HepG2 (cell line): ENCODE measurements at regions not wholly inside any gene's neighbourhood (a gene's known extent, or its start where the extent isn't known, plus 50 kb on each side); places are given as distances from the start of the nearest gene placed in this dataset.

ENCODE experiments used
- HDAC2 ChIP-seq: sonication (generic); formaldehyde crosslinking; IDR thresholded peaks from 2 replicates; pipeline ENCODE4 v1.4.0; 2020; ENCODE audit warnings: missing genetic modification reagents
- HES4 ChIP-seq: sonication (generic); formaldehyde crosslinking; IDR thresholded peaks from 2 replicates; pipeline ENCODE4 v1.9.0; 2021; ENCODE audit warnings: mild to moderate bottlenecking, missing genetic modification reagents, borderline replicate concordance
- MAZ ChIP-seq, 2 experiments: sonication (generic) in 1 of 2; formaldehyde crosslinking in 1 of 2; IDR thresholded peaks; 2 replicates each; pipeline versions ENCODE4 v1.5.0 to v1.6.1; 2012 to 2020; ENCODE audit warnings: low read depth in 2 of 2, mild to moderate bottlenecking in 2 of 2, borderline replicate concordance in 1 of 2, improper control_type of control experiment in 1 of 2, low read length in 1 of 2, missing genetic modification reagents in 1 of 2, moderate library complexity in 1 of 2
- NCOR1 ChIP-seq: fragments of 200-600 bp; sonication (generic); IDR thresholded peaks from 2 replicates; pipeline ENCODE4 v1.7.0; 2017; ENCODE audit warnings: antibody characterized with exemption, low read length, borderline replicate concordance
- RELA ChIP-seq: sonication (generic); formaldehyde crosslinking; IDR thresholded peaks from 2 replicates; pipeline ENCODE4 v1.4.0; 2020; ENCODE audit warnings: missing genetic modification reagents
- SMAD3 ChIP-seq: sonication (generic); formaldehyde crosslinking; IDR thresholded peaks from 2 replicates; pipeline ENCODE4 v1.4.0; 2020; ENCODE audit warnings: missing genetic modification reagents
- ZBTB42 ChIP-seq: sonication (generic); formaldehyde crosslinking; IDR thresholded peaks from 2 replicates; pipeline ENCODE4 v1.5.0; 2020; ENCODE audit warnings: mild to moderate bottlenecking, missing genetic modification reagents
- ZFP1 ChIP-seq: IDR thresholded peaks from 2 replicates; pipeline ENCODE4 v1.6.1; 2016
- ZNF484 ChIP-seq: sonication (generic); formaldehyde crosslinking; IDR thresholded peaks from 2 replicates; pipeline ENCODE4 v1.5.1; 2020; ENCODE audit warnings: mild to moderate bottlenecking, low read depth, missing genetic modification reagents, borderline replicate concordance
- ZNF720 ChIP-seq: sonication (generic); formaldehyde crosslinking; IDR thresholded peaks from 2 replicates; pipeline ENCODE4 v1.4.0; 2020; ENCODE audit warnings: missing genetic modification reagents
- TF ChIP-seq, protein P1 (sequence below): IDR thresholded peaks from 2 replicates; pipeline ENCODE4 v1.6.1; 2016
- TF ChIP-seq, protein P2 (sequence below): sonication (generic); formaldehyde crosslinking; IDR thresholded peaks from 2 replicates; pipeline ENCODE4 v1.4.0; 2020; ENCODE audit warnings: missing genetic modification reagents, mild to moderate bottlenecking, borderline replicate concordance
- TF ChIP-seq, protein P3 (sequence below): sonication (generic); formaldehyde crosslinking; IDR thresholded peaks from 2 replicates; pipeline ENCODE4 v1.5.0; 2020; ENCODE audit warnings: missing genetic modification reagents
- TF ChIP-seq, protein P4 (sequence below): sonication (generic); formaldehyde crosslinking; IDR thresholded peaks from 2 replicates; pipeline ENCODE4 v1.5.0; 2020; ENCODE audit warnings: mild to moderate bottlenecking, missing genetic modification reagents, moderate library complexity

DNA sequence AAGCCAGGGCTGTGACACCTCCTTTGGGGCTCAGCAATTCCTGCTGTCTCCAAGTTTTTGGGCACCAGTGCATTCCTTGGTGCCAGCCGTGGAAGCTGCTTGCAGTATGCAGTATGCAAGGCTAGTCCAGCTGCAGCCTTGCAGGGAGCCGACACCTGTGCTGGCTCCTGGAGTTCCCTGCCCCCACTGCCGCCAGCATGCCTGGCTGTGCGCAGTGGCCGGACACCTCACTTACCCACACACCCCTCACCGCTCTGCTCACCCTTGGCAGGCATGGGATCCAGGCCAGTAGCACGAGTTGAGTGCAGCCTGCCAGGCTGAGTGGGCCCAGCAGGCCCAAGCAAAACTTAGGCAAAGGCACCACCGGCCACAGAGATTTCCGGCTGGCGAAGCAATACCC, 77.4 kb downstream of the SAMD9 start:
- TF ChIP-seq SMAD3 (CRISPR knock-in tag): no peak
- TF ChIP-seq, protein P1, sequence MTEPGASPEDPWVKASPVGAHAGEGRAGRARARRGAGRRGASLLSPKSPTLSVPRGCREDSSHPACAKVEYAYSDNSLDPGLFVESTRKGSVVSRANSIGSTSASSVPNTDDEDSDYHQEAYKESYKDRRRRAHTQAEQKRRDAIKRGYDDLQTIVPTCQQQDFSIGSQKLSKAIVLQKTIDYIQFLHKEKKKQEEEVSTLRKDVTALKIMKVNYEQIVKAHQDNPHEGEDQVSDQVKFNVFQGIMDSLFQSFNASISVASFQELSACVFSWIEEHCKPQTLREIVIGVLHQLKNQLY: no peak
- TF ChIP-seq ZBTB42 (CRISPR knock-in tag): no peak
- no peak for TF ChIP-seq ZFP1 (CRISPR knock-in tag)
- no peak for TF ChIP-seq HDAC2 (CRISPR knock-in tag)
- TF ChIP-seq ZNF720 (CRISPR knock-in tag): no peak
- TF ChIP-seq, protein P2, sequence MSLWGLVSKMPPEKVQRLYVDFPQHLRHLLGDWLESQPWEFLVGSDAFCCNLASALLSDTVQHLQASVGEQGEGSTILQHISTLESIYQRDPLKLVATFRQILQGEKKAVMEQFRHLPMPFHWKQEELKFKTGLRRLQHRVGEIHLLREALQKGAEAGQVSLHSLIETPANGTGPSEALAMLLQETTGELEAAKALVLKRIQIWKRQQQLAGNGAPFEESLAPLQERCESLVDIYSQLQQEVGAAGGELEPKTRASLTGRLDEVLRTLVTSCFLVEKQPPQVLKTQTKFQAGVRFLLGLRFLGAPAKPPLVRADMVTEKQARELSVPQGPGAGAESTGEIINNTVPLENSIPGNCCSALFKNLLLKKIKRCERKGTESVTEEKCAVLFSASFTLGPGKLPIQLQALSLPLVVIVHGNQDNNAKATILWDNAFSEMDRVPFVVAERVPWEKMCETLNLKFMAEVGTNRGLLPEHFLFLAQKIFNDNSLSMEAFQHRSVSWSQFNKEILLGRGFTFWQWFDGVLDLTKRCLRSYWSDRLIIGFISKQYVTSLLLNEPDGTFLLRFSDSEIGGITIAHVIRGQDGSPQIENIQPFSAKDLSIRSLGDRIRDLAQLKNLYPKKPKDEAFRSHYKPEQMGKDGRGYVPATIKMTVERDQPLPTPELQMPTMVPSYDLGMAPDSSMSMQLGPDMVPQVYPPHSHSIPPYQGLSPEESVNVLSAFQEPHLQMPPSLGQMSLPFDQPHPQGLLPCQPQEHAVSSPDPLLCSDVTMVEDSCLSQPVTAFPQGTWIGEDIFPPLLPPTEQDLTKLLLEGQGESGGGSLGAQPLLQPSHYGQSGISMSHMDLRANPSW (CRISPR knock-in tag): no peak
- TF ChIP-seq, protein P3, sequence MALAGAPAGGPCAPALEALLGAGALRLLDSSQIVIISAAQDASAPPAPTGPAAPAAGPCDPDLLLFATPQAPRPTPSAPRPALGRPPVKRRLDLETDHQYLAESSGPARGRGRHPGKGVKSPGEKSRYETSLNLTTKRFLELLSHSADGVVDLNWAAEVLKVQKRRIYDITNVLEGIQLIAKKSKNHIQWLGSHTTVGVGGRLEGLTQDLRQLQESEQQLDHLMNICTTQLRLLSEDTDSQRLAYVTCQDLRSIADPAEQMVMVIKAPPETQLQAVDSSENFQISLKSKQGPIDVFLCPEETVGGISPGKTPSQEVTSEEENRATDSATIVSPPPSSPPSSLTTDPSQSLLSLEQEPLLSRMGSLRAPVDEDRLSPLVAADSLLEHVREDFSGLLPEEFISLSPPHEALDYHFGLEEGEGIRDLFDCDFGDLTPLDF (CRISPR knock-in tag): no peak
- TF ChIP-seq MAZ (IDR thresholded peaks at IDR 0.05; ENCODE audit: borderline replicate concordance, low read depth, low read length): no peak
- no peak for TF ChIP-seq MAZ (CRISPR knock-in tag; IDR thresholded peaks at IDR 0.05; ENCODE audit: low read depth)
- no peak for TF ChIP-seq RELA (CRISPR knock-in tag)
- TF ChIP-seq, protein P4, sequence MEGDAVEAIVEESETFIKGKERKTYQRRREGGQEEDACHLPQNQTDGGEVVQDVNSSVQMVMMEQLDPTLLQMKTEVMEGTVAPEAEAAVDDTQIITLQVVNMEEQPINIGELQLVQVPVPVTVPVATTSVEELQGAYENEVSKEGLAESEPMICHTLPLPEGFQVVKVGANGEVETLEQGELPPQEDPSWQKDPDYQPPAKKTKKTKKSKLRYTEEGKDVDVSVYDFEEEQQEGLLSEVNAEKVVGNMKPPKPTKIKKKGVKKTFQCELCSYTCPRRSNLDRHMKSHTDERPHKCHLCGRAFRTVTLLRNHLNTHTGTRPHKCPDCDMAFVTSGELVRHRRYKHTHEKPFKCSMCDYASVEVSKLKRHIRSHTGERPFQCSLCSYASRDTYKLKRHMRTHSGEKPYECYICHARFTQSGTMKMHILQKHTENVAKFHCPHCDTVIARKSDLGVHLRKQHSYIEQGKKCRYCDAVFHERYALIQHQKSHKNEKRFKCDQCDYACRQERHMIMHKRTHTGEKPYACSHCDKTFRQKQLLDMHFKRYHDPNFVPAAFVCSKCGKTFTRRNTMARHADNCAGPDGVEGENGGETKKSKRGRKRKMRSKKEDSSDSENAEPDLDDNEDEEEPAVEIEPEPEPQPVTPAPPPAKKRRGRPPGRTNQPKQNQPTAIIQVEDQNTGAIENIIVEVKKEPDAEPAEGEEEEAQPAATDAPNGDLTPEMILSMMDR (CRISPR knock-in tag): no peak
- TF ChIP-seq HES4: no peak
- TF ChIP-seq ZNF484 (CRISPR knock-in tag): no peak
- TF ChIP-seq NCOR1: no peak
